K562 (cell line): ENCODE measurements at regions not wholly inside any gene's neighbourhood (a gene's known extent, or its start where the extent isn't known, plus 50 kb on each side); places are given as distances from the start of the nearest gene placed in this dataset.
"Not testable (repeated sequence)": the region's sequence is repeated elsewhere in the genome, so short reads cannot be mapped to it uniquely, and the experiment has no call there.

Source experiments
- ATAC-seq: fragments of 200-7000 bp; cut with Tn5 transposase; 3 replicates; pipeline ENCODE4 v1.9.1; 2020; ENCODE audit warnings: moderate library complexity
- BruUV-seq: library from RNA; stranded (reverse); fragments of 400-500 nt; replicated peaks from 2 replicates; lab custom pipeline; 2021; lab: Mats Ljungman, UMichigan
- CTCF ChIA-PET: fragments of 300-600 bp; formaldehyde crosslinking; extraction: SDS; loops from one replicate; lab custom pipeline; 2021; ENCODE audit warnings: low intra/inter-chr PET ratio; lab: Yijun Ruan, JAX
- POLR2A ChIA-PET: fragments of 300-600, 350-650 bp; sonication (Branson Sonifier 250); formaldehyde crosslinking; extraction: SDS; loops from one replicate; lab custom pipeline; 2021; ENCODE audit warnings: antibody characterized with exemption, inconsistent platforms; lab: Yijun Ruan, JAX
- DNase-seq, 4 experiments: peaks; one replicate each; pipeline versions ENCODE4 v3.0.0 to v3.0.0-alpha.2; 2011 to 2018; ENCODE audit warnings: low spot score in 3 of 4, mixed read lengths in 3 of 4; ENCODE audit errors: extremely low read depth in 1 of 4
- FAIRE-seq: peaks from 2 replicates; lab custom pipeline; 2011; peaks lifted over from hg19 to GRCh38; lab: Jason Lieb, UNC
- H2AFZ ChIP-seq: 2 replicates; pipeline ENCODE4 v1.6.0; 2011; ENCODE audit warnings: low read depth, low read length, control low read depth, inconsistent platforms
- H3K27ac ChIP-seq: fragments of 200-600 bp; 3 replicates; pipeline ENCODE4 v1.8.0; 2011; ENCODE audit warnings: low read depth, mild to moderate bottlenecking, control low read depth, inconsistent platforms, low read length, moderate library complexity, mixed read lengths; ENCODE audit errors: extremely low read depth
- H3K27me3 ChIP-seq, 2 experiments: fragments of 300-600 bp in 1 of 2; 2 replicates in 1 of 2; 3 replicates in 1 of 2; pipeline versions ENCODE4 v1.6.0 to v1.8.0; 2011; ENCODE audit warnings: inconsistent platforms in 2 of 2, low read length in 2 of 2, mild to moderate bottlenecking in 1 of 2, mixed read lengths in 1 of 2, moderate library complexity in 1 of 2; ENCODE audit not compliant: control insufficient read depth in 2 of 2, insufficient read depth in 2 of 2
- H3K36me3 ChIP-seq: fragments of 300-600 bp; 3 replicates; pipeline ENCODE4 v1.8.0; 2011; ENCODE audit warnings: mild to moderate bottlenecking, low read length, inconsistent platforms; ENCODE audit not compliant: control insufficient read depth, insufficient read depth
- H3K4me1 ChIP-seq, 2 experiments: fragments of 200-600 bp in 1 of 2; replicated peaks in 1 of 2; 2 replicates in 1 of 2; 3 replicates in 1 of 2; pipeline versions ENCODE4 v1.5.1 to v1.8.0; 2011; ENCODE audit warnings: inconsistent platforms in 2 of 2, low read length in 2 of 2, mild to moderate bottlenecking in 1 of 2, mixed read lengths in 1 of 2, moderate library complexity in 1 of 2; ENCODE audit not compliant: control insufficient read depth in 2 of 2, insufficient read depth in 2 of 2
- H3K4me2 ChIP-seq: 2 replicates; pipeline ENCODE4 v1.6.1; 2011; ENCODE audit warnings: low read length, control low read depth, inconsistent platforms, mixed read lengths; ENCODE audit not compliant: insufficient read depth
- H3K4me3 ChIP-seq: fragments of 200-600 bp; sonication (generic), shearing (Covaris generic); 2 replicates; pipeline ENCODE4 v1.5.1; 2016; ENCODE audit warnings: control low read depth, inconsistent platforms
- H3K79me2 ChIP-seq: fragments of 200-600 bp; 3 replicates; pipeline ENCODE4 v1.8.0; 2011; ENCODE audit warnings: low read length, inconsistent platforms; ENCODE audit not compliant: control insufficient read depth, insufficient read depth
- H3K9ac ChIP-seq, 2 experiments: 2 replicates each; pipeline versions ENCODE4 v1.6.0 to v1.6.1; 2011; ENCODE audit warnings: low read depth in 2 of 2, low read length in 2 of 2, control low read depth in 1 of 2, inconsistent platforms in 1 of 2, mild to moderate bottlenecking in 1 of 2, mixed read lengths in 1 of 2; ENCODE audit not compliant: insufficient read depth in 1 of 2
- H3K9me1 ChIP-seq: one replicate; pipeline ENCODE4 v1.6.0; 2011; ENCODE audit warnings: inconsistent platforms, mild to moderate bottlenecking, low read length, moderate library complexity; ENCODE audit not compliant: control insufficient read depth, insufficient read depth
- H3K9me3 ChIP-seq: replicated peaks from 2 replicates; pipeline ENCODE4 v1.5.1; 2011; ENCODE audit warnings: low read depth, low read length, inconsistent platforms; ENCODE audit not compliant: control insufficient read depth, insufficient read depth
- H4K20me1 ChIP-seq: replicated peaks from 2 replicates; pipeline ENCODE4 v1.6.1; 2011; ENCODE audit warnings: low read length, inconsistent platforms, mixed read lengths; ENCODE audit not compliant: control insufficient read depth, insufficient read depth
- CEBPB ChIP-seq: fragments of 450-650 bp; IDR thresholded peaks from 2 replicates; pipeline ENCODE4 v1.6.1; 2016; ENCODE audit warnings: missing genetic modification characterization, missing compliant biosample characterization
- GTF2F1 ChIP-seq: IDR thresholded peaks from 2 replicates; pipeline ENCODE4 v1.6.1; 2011; ENCODE audit warnings: low read depth, low read length, improper control_type of control experiment
- LCOR ChIP-seq: sonication (generic); formaldehyde crosslinking; IDR thresholded peaks from 2 replicates; pipeline ENCODE4 v1.8.0; 2022; ENCODE audit warnings: mild to moderate bottlenecking, missing genetic modification reagents
- POLR3A ChIP-seq: IDR thresholded peaks from 2 replicates; pipeline ENCODE4 v1.6.1; 2011; ENCODE audit warnings: borderline replicate concordance, mild to moderate bottlenecking, moderate library complexity; ENCODE audit not compliant: insufficient read length, insufficient read depth; ENCODE audit errors: extremely low read depth
- SP1 ChIP-seq: sonication (generic); formaldehyde crosslinking; IDR thresholded peaks from 2 replicates; pipeline ENCODE4 v1.8.1; 2022; ENCODE audit warnings: mild to moderate bottlenecking, missing genetic modification reagents
- TAL1 ChIP-seq: fragments of 450-650 bp; IDR thresholded peaks from 2 replicates; pipeline ENCODE4 v1.6.1; 2016; ENCODE audit warnings: mild to moderate bottlenecking
- TOE1 ChIP-seq, 2 experiments: fragments of 450-650 bp in 1 of 2; sonication (generic) in 1 of 2; formaldehyde crosslinking in 1 of 2; IDR thresholded peaks; 2 replicates each; pipeline versions ENCODE4 v1.7.1 to v1.8.0; 2016 to 2022; ENCODE audit warnings: borderline replicate concordance in 2 of 2, mild to moderate bottlenecking in 2 of 2, antibody characterized with exemption in 1 of 2, inconsistent platforms in 1 of 2, low read depth in 1 of 2, missing genetic modification reagents in 1 of 2, moderate library complexity in 1 of 2
- ZBED1 ChIP-seq: IDR thresholded peaks from 2 replicates; pipeline ENCODE4 v1.6.1; 2014
- ZNF174 ChIP-seq: fragments of 250-450 bp; sonication (Bioruptor Pico); IDR thresholded peaks from 2 replicates; pipeline ENCODE4 v1.4.0; 2020; ENCODE audit warnings: mild to moderate bottlenecking
- ZNF586 ChIP-seq: fragments of 450-650 bp; formaldehyde crosslinking; conservative IDR thresholded peaks from 2 replicates; pipeline ENCODE4 v1.4.0; 2020; ENCODE audit warnings: mild to moderate bottlenecking, moderate library complexity
- WGBS: fragments of 100-300 bp; shearing (Covaris generic); methylation state at CpG from one replicate; pipeline ENCODE4 v1.1.6; 2016; ENCODE audit warnings: low coverage, mixed read lengths; ENCODE audit not compliant: insufficient coverage; ENCODE audit errors: missing lambda C conversion rate; 5-methylcytosine and 5-hydroxymethylcytosine counted together
- in situ Hi-C: fragments of 300-500 bp; cut with MboI; formaldehyde crosslinking; loops from 4 replicates; pipeline ENCODE4 v1.15.0; 2018; ENCODE audit warnings: inconsistent platforms, mixed read lengths
- intact Hi-C: fragments of 100-400 bp; cut with micrococcal nuclease; formaldehyde crosslinking; loops from 2 replicates; pipeline ENCODE4 v1.14.2; 2022
- TF ChIP-seq, protein P1 (sequence below), 3 experiments: IDR thresholded peaks in 2 of 3; conservative IDR thresholded peaks in 1 of 3; 2 replicates each; pipeline ENCODE4 v1.5.1; 2011 to 2012; ENCODE audit warnings: low read length in 3 of 3, mild to moderate bottlenecking in 3 of 3, control low read depth in 2 of 3, improper control_type of control experiment in 1 of 3, inconsistent platforms in 1 of 3, low read depth in 1 of 3, mixed read lengths in 1 of 3, moderate library complexity in 1 of 3; ENCODE audit not compliant: insufficient read depth in 2 of 3

DNA sequence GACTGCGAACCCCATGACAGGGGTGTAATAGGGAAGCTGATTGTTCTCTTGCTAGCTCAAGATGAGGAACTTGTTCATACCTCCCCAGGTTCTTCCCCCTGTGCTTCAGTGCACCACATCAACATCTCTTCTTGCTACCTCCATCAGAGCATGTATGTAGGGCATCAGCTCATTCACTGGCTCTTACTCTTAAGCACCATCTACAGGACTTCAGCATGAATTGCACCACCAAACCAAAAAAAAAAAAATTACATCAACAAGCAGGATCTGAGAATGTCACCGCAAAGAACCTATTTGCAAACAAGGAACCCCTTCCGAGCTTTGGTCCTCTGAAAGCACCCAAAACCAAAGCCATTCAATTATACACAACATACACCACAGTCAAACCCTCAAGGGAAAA, 2226.5 kb upstream of the RAG2 start (continued):
- TF ChIP-seq, protein P1, sequence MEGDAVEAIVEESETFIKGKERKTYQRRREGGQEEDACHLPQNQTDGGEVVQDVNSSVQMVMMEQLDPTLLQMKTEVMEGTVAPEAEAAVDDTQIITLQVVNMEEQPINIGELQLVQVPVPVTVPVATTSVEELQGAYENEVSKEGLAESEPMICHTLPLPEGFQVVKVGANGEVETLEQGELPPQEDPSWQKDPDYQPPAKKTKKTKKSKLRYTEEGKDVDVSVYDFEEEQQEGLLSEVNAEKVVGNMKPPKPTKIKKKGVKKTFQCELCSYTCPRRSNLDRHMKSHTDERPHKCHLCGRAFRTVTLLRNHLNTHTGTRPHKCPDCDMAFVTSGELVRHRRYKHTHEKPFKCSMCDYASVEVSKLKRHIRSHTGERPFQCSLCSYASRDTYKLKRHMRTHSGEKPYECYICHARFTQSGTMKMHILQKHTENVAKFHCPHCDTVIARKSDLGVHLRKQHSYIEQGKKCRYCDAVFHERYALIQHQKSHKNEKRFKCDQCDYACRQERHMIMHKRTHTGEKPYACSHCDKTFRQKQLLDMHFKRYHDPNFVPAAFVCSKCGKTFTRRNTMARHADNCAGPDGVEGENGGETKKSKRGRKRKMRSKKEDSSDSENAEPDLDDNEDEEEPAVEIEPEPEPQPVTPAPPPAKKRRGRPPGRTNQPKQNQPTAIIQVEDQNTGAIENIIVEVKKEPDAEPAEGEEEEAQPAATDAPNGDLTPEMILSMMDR (IDR thresholded peaks at IDR 0.05 in 2 of 3, conservative IDR thresholded peaks at IDR 0.05 in 1 of 3; ENCODE audit: insufficient read depth in 2 of 3, low read depth in 1 of 3, low read length in 3 of 3), result peak in 1 of 3 experiments; percentile 30; a peak in 3 of 6 replicates
- TF ChIP-seq GTF2F1 (no peak), LCOR (CRISPR knock-in tag) (no peak), SP1 (CRISPR knock-in tag) (no peak), ZNF174 (CRISPR knock-in tag) (no peak), TOE1 (IDR thresholded peaks at IDR 0.05; ENCODE audit: borderline replicate concordance) (no peak), TOE1 (CRISPR knock-in tag; IDR thresholded peaks at IDR 0.05; ENCODE audit: borderline replicate concordance, low read depth) (no peak), ZBED1 (no peak), POLR3A (no peak), ZNF586 (no peak), CEBPB (tag) (no peak), TAL1 (no peak)

DNA sequence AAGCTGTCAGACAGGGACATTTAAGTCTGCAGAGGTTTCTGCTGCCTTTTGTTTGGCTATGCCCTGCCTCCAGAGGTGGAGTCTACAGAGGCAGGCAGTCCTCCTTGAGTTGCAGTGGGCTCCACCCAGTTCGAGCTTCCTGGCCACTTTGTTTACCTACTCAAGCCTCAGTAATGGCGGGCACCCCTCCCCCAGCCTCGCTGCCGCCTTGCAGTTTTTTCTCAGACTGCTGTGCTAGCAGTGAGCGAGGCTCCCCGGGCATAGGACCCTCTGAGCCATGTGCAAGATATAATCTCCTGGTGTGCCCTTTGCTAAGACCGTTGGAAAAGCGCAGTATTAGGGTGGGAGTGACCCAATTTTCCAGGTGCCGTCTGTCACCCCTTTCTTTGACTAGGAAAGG, 2223.8 kb upstream of the RAG2 start:
- intact Hi-C loops, ATAC-seq, BruUV-seq, DNase-seq, H3K9ac ChIP-seq, POLR2A ChIA-PET, H3K4me2 ChIP-seq, H3K9me3 ChIP-seq, H4K20me1 ChIP-seq, CTCF ChIA-PET, H3K4me1 ChIP-seq, H2AFZ ChIP-seq, H3K27me3 ChIP-seq, H3K4me3 ChIP-seq, H3K36me3 ChIP-seq, H3K79me2 ChIP-seq, in situ Hi-C loops, H3K9me1 ChIP-seq, H3K27ac ChIP-seq, FAIRE-seq: not testable (repeated sequence)
- 0% methylated on average over 8 of the region's 9 CpGs for WGBS
